ENCODE measurements at regions not wholly inside any gene's neighbourhood (a gene's known extent, or its start where the extent isn't known, plus 50 kb on each side); places are given as distances from the start of the nearest gene placed in this dataset.
"Not testable (repeated sequence)": the region's sequence is repeated elsewhere in the genome, so short reads cannot be mapped to it uniquely, and the experiment has no call there.

GRCh38 chr16:50448981-50449380, 80.2 kb upstream of the BRD7 start:
- no peak for DNase-seq

GRCh38 chr16:50448522-50448921, 79.7 kb upstream of the BRD7 start:
- DNase-seq, result no peak

GRCh38 chr16:50447386-50447785, 78.6 kb upstream of the BRD7 start:
- DNase-seq, result not testable (repeated sequence)

GRCh38 chr16:50446861-50447260, 78.1 kb upstream of the BRD7 start:
- DNase-seq, result no peak

- DNase-seq, result no peak
Observed at GRCh38 chr16:50445621-50446555, 77.1 kb upstream of the BRD7 start.

GRCh38 chr16:50444526-50444925, 75.7 kb upstream of the BRD7 start:
- DNase-seq, result no peak

GRCh38 chr16:50442221-50442620, 73.4 kb upstream of the BRD7 start:
- no peak for DNase-seq

GRCh38 chr16:50441486-50442157, 72.8 kb upstream of the BRD7 start:
- no peak for DNase-seq

- no peak for DNase-seq
Observed at GRCh38 chr16:50440991-50441390, 72.2 kb upstream of the BRD7 start.

- no peak for DNase-seq
Observed at GRCh38 chr16:50440531-50440930, 71.7 kb upstream of the BRD7 start.

GRCh38 chr16:50437769-50438437, 69.1 kb upstream of the BRD7 start:
- no peak for DNase-seq

GRCh38 chr16:50436271-50436670, 67.5 kb upstream of the BRD7 start:
- no peak for DNase-seq

GRCh38 chr16:50434872-50435478, 66.2 kb upstream of the BRD7 start:
- no peak for DNase-seq

- no peak for DNase-seq
Observed at GRCh38 chr16:50430076-50430475, 61.3 kb upstream of the BRD7 start.

GRCh38 chr16:50428742-50429141, 60.0 kb upstream of the BRD7 start:
- no peak for DNase-seq

- no peak for DNase-seq
Observed at GRCh38 chr16:50428116-50428515, 59.3 kb upstream of the BRD7 start.

GRCh38 chr16:50427107-50427506, 58.3 kb upstream of the BRD7 start:
- no peak for DNase-seq

GRCh38 chr16:50425648-50426047, 56.9 kb upstream of the BRD7 start:
- no peak for DNase-seq

- no peak for DNase-seq
Observed at GRCh38 chr16:50425044-50425443, 56.3 kb upstream of the BRD7 start.

GRCh38 chr16:50422926-50423325, 54.1 kb upstream of the BRD7 start:
- no peak for DNase-seq

GRCh38 chr16:50419116-50419515, 50.3 kb upstream of the BRD7 start:
- DNase-seq, result no peak
